BE2C (cell line): ENCODE measurements at regions not wholly inside any gene's neighbourhood (a gene's known extent, or its start where the extent isn't known, plus 50 kb on each side); places are given as distances from the start of the nearest gene placed in this dataset.

Experiments
- DNase-seq: peaks from one replicate; pipeline ENCODE4 v3.0.0-alpha.2; 2020
- H3K27me3 ChIP-seq: fragments of 250-450 bp; sonication (Bioruptor Pico); 2 replicates; pipeline ENCODE4 v1.5.1; 2020; ENCODE audit warnings: mild to moderate bottlenecking
- H3K36me3 ChIP-seq: fragments of 250-450 bp; sonication (Bioruptor Pico); 2 replicates; pipeline ENCODE4 v1.5.1; 2020; ENCODE audit warnings: mild to moderate bottlenecking
- H3K4me1 ChIP-seq: fragments of 250-450 bp; sonication (Bioruptor Pico); 2 replicates; pipeline ENCODE4 v1.5.1; 2020
- H3K4me3 ChIP-seq: 2 replicates; pipeline ENCODE4 v1.5.1; 2011; ENCODE audit warnings: low read depth, low read length
- H3K9me3 ChIP-seq: fragments of 250-450 bp; sonication (Bioruptor Pico); 2 replicates; pipeline ENCODE4 v1.5.1; 2020
- CTCF ChIP-seq: IDR thresholded peaks from 2 replicates; pipeline ENCODE4 v1.5.1; 2012; ENCODE audit warnings: mild to moderate bottlenecking, low read depth, low read length

DNA sequence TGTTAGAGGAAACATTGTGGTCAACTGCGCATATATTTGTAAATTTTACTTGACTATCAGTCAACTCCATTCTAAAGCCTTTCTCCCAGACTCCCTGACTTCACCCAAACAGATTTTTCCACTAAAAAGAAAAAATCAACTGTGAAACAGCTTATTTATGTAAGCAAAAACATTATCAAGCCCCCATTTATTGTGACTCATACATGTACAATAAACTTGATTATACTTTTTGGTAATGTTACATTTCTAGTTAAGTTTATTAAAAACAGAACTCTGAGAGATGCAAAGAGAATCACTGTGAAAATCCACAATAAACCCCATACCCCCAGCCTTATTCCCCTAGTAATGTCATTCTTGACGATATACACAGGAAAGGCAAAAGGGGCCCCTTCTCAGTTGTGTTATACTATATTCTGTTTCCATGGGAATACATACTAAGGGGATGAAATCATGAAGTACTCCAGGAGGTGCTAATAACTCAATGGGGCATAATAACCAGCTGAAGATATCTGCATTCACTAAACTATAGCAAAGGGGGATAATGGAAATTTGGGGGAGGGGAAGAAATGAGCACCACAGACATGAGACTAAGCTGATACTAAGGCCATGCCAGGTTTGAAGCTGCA lies 616.0 kb downstream of the ACTL7B start:
- Histone ChIP-seq H3K27me3 (no peaks in the 10 kb centered on the region), H3K4me3 (no peak overlapping the region), H3K36me3 (no peaks in the 10 kb centered on the region), H3K4me1 (no peaks in the 10 kb centered on the region), H3K9me3 (no peaks in the 10 kb centered on the region)
- no peak for TF ChIP-seq CTCF
- no peak for DNase-seq

GRCh38 chr9:108235609-108236008 lies 620.2 kb downstream of the ACTL7B start:
- DNase-seq = no peak
- no peak overlapping the region for H3K4me3 ChIP-seq
- no peaks in the 10 kb centered on the region for H3K36me3 ChIP-seq
- no peaks in the 10 kb centered on the region for H3K9me3 ChIP-seq
- H3K27me3 ChIP-seq = no peaks in the 10 kb centered on the region
- H3K4me1 ChIP-seq = no peaks in the 10 kb centered on the region
- TF ChIP-seq CTCF = no peak

DNA sequence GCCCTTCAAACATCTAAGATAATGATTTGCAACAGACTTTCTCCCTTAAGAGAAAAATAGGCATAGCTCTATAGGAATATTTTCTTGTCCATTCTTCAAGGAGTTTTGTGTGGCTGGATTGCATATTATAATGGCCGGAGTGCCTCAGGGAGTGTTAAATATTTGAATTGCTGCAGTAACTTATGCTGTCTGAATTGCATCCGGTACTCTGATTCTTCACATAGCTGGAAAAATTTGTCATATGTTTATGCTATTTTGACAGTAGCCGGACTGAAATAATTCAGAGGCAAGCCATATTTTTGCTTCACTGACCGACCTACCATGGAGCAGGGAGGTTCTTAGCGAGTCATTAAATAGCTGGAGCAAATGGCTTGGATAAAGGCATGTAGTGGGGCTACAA lies 621.0 kb downstream of the ACTL7B start:
- no peak overlapping the region for H3K4me3 ChIP-seq
- DNase-seq = no peak
- no peak for TF ChIP-seq CTCF
- no peaks in the 10 kb centered on the region for H3K27me3 ChIP-seq
- no peaks in the 10 kb centered on the region for H3K4me1 ChIP-seq
- H3K36me3 ChIP-seq = no peaks in the 10 kb centered on the region
- H3K9me3 ChIP-seq = no peaks in the 10 kb centered on the region

DNA sequence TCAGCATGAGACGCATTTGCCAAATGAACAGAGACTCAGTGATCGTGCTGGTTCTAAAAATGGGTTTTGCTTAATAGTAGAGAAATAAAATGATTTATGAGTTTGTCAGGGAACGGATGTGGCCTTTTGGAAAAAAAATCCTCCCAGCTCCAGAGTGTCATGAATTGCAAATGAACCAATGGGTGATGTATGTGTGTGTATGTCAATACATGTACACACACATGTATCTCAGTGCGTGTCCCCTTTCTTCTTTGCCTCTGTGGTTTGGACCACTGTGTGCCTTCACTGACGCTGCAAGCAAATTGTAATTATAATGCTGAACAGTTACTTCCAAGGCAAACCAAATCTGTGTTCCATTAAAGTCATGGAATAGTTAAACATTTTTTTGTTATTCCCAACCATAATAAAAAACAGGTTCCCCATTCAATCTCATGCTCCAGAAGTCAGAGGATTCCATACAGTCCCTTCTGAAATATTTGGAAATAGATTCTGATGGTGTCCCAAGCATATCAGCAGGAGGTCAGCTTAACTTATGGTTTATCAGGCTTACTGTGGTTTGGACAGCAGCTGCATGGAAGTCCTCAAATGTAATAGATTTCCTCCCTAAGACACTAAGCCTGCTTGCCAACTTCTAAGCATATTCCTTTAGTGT lies 630.5 kb downstream of the ACTL7B start:
- Histone ChIP-seq H3K4me1 (peaks cover 13% of the 10 kb centered on the region), H3K4me3 (no peak overlapping the region), H3K36me3 (no peaks in the 10 kb centered on the region), H3K27me3 (no peaks in the 10 kb centered on the region), H3K9me3 (no peaks in the 10 kb centered on the region)
- TF ChIP-seq CTCF = no peak
- DNase-seq = no peak

- Histone ChIP-seq H3K4me1 (peaks cover 13% of the 10 kb centered on the region), H3K27me3 (no peaks in the 10 kb centered on the region)
- peak; percentile 55 for DNase-seq
Measured at GRCh38 chr9:108224716-108225115, 631.1 kb downstream of the ACTL7B start.

More at GRCh38 chr9:108224716-108225115, 631.1 kb downstream of the ACTL7B start:
- H3K4me3 ChIP-seq = no peak overlapping the region
- TF ChIP-seq CTCF = no peak
- H3K9me3 ChIP-seq = no peaks in the 10 kb centered on the region
- H3K36me3 ChIP-seq = no peaks in the 10 kb centered on the region
